ENCODE measurements at regions not wholly inside any gene's neighbourhood (a gene's known extent, or its start where the extent isn't known, plus 50 kb on each side); places are given as distances from the start of the nearest gene placed in this dataset.

GRCh38 chr3:107962946-107963345, 127.9 kb downstream of the CD47 start:
- Mint-ChIP-seq H3K27me3 (ENCODE audit: low read depth in 3 of 3) (peaks cover 0 to 4% (median 3%) of the 10 kb centered on the region in 3 donors), H3K36me3 (peaks cover 0 to 4% (median 0%) of the 10 kb centered on the region in 3 donors), H3K27ac (peak overlapping the region in 1 of 6 donors; percentile 22), H3K4me3 (no peak overlapping the region), H3K9me3 (no peaks in the 10 kb centered on the region), H3K4me1 (peaks cover 7 to 12% of the 10 kb centered on the region in 2 donors)
- DNase-seq: no peak

- H3K4me1 Mint-ChIP-seq: peaks cover 9 to 13% of the 10 kb centered on the region in 2 donors
- DNase-seq: no peak
- no peaks in the 10 kb centered on the region for H3K9me3 Mint-ChIP-seq
- peaks cover 0 to 5% (median 3%) of the 10 kb centered on the region in 3 donors for H3K27me3 Mint-ChIP-seq (ENCODE audit: low read depth in 3 of 3)
- peaks cover 0 to 4% (median 0%) of the 10 kb centered on the region in 3 donors for H3K36me3 Mint-ChIP-seq
- no peak overlapping the region for H3K4me3 Mint-ChIP-seq
- H3K27ac Mint-ChIP-seq: no peak overlapping the region
These were observed 128.8 kb downstream of the CD47 start for GRCh38 chr3:107962037-107962436.

- Mint-ChIP-seq H3K4me3 (no peak overlapping the region), H3K4me1 (peaks cover 13 to 22% of the 10 kb centered on the region in 2 donors), H3K27me3 (ENCODE audit: low read depth in 3 of 3) (peaks cover 0 to 5% (median 2%) of the 10 kb centered on the region in 3 donors), H3K27ac (no peak overlapping the region), H3K9me3 (no peaks in the 10 kb centered on the region), H3K36me3 (peaks cover 0 to 4% (median 0%) of the 10 kb centered on the region in 3 donors)
- no peak for DNase-seq
These were observed 131.2 kb downstream of the CD47 start for GRCh38 chr3:107959550-107960154.

GRCh38 chr3:107958146-107958545, 132.7 kb downstream of the CD47 start:
- Mint-ChIP-seq H3K27me3 (ENCODE audit: low read depth in 3 of 3) (peaks cover 0 to 1% (median 0%) of the 10 kb centered on the region in 3 donors), H3K36me3 (peaks cover 0 to 4% (median 0%) of the 10 kb centered on the region in 3 donors), H3K9me3 (no peaks in the 10 kb centered on the region), H3K4me1 (peaks cover 27 to 37% of the 10 kb centered on the region in 2 donors), H3K27ac (no peak overlapping the region), H3K4me3 (no peak overlapping the region)
- no peak for DNase-seq

GRCh38 chr3:107956991-107957900, 133.6 kb downstream of the CD47 start:
- Mint-ChIP-seq H3K4me1 (peaks cover 30 to 44% of the 10 kb centered on the region in 2 donors), H3K27ac (no peak overlapping the region), H3K4me3 (no peak overlapping the region), H3K9me3 (no peaks in the 10 kb centered on the region), H3K36me3 (peaks cover 0 to 4% (median 0%) of the 10 kb centered on the region in 3 donors), H3K27me3 (ENCODE audit: low read depth in 3 of 3) (peaks cover 0 to 1% (median 0%) of the 10 kb centered on the region in 3 donors)
- no peak for DNase-seq

GRCh38 chr3:107954845-107955244, 136.0 kb downstream of the CD47 start:
- H3K9me3 Mint-ChIP-seq: no peaks in the 10 kb centered on the region
- peak overlapping the region in 5 of 6 donors; percentile 11 to 92 (median 73) for H3K27ac Mint-ChIP-seq
- peaks cover 0 to 4% (median 2%) of the 10 kb centered on the region in 3 donors for H3K27me3 Mint-ChIP-seq (ENCODE audit: low read depth in 3 of 3)
- peak overlapping the region; percentile 3 to 58 (median 29) for H3K4me3 Mint-ChIP-seq
- peaks cover 0 to 3% (median 0%) of the 10 kb centered on the region in 3 donors for H3K36me3 Mint-ChIP-seq
- H3K4me1 Mint-ChIP-seq: peaks cover 30 to 44% of the 10 kb centered on the region in 2 donors
- DNase-seq: peak; percentile 36 to 49 (median 37)

GRCh38 chr3:107953722-107954121, 137.1 kb downstream of the CD47 start:
- no peaks in the 10 kb centered on the region for H3K36me3 Mint-ChIP-seq
- peaks cover 30 to 44% of the 10 kb centered on the region in 2 donors for H3K4me1 Mint-ChIP-seq
- DNase-seq: peak; percentile 33 to 38 (median 34)
- H3K27me3 Mint-ChIP-seq (ENCODE audit: low read depth in 3 of 3): peaks cover 0 to 4% (median 2%) of the 10 kb centered on the region in 3 donors
- H3K27ac Mint-ChIP-seq: peak overlapping the region in 2 of 6 donors; percentile 42 to 79
- H3K4me3 Mint-ChIP-seq: peak overlapping the region; percentile 42 to 78 (median 68)
- H3K9me3 Mint-ChIP-seq: no peaks in the 10 kb centered on the region

- DNase-seq: no peak
These were observed 139.7 kb downstream of the CD47 start for GRCh38 chr3:107951126-107951525.

GRCh38 chr3:107950417-107950816, 140.4 kb downstream of the CD47 start:
- DNase-seq: no peak
- H3K27ac Mint-ChIP-seq: no peak overlapping the region
- no peak overlapping the region for H3K4me3 Mint-ChIP-seq
- H3K27me3 Mint-ChIP-seq (ENCODE audit: low read depth in 3 of 3): peaks cover 0 to 3% (median 3%) of the 10 kb centered on the region in 3 donors
- H3K4me1 Mint-ChIP-seq: peaks cover 25 to 29% of the 10 kb centered on the region in 2 donors
- no peaks in the 10 kb centered on the region for H3K9me3 Mint-ChIP-seq
- no peaks in the 10 kb centered on the region for H3K36me3 Mint-ChIP-seq

More at GRCh38 chr3:107951126-107951525, 139.7 kb downstream of the CD47 start:
- no peak overlapping the region for H3K27ac Mint-ChIP-seq
- peaks cover 0 to 3% (median 3%) of the 10 kb centered on the region in 3 donors for H3K27me3 Mint-ChIP-seq (ENCODE audit: low read depth in 3 of 3)
- no peaks in the 10 kb centered on the region for H3K9me3 Mint-ChIP-seq
- no peak overlapping the region for H3K4me3 Mint-ChIP-seq
- H3K4me1 Mint-ChIP-seq: peaks cover 26 to 35% of the 10 kb centered on the region in 2 donors
- no peaks in the 10 kb centered on the region for H3K36me3 Mint-ChIP-seq

GRCh38 chr3:107949394-107949970, 141.3 kb downstream of the CD47 start:
- Mint-ChIP-seq H3K27me3 (ENCODE audit: low read depth in 3 of 3) (peaks cover 0 to 3% (median 3%) of the 10 kb centered on the region in 3 donors), H3K27ac (no peak overlapping the region), H3K4me1 (peaks cover 16 to 23% of the 10 kb centered on the region in 2 donors), H3K4me3 (no peak overlapping the region), H3K36me3 (no peaks in the 10 kb centered on the region), H3K9me3 (no peaks in the 10 kb centered on the region)
- DNase-seq: no peak

GRCh38 chr3:107947203-107947602, 143.6 kb downstream of the CD47 start:
- no peak for DNase-seq
- Mint-ChIP-seq H3K4me3 (no peak overlapping the region), H3K4me1 (peaks cover 4 to 20% of the 10 kb centered on the region in 2 donors), H3K27ac (no peak overlapping the region), H3K9me3 (no peaks in the 10 kb centered on the region), H3K27me3 (ENCODE audit: low read depth in 3 of 3) (peaks cover 0 to 5% (median 3%) of the 10 kb centered on the region in 3 donors), H3K36me3 (no peaks in the 10 kb centered on the region)

- no peak overlapping the region for H3K27ac Mint-ChIP-seq
- peaks cover 0 to 5% (median 3%) of the 10 kb centered on the region in 3 donors for H3K27me3 Mint-ChIP-seq (ENCODE audit: low read depth in 3 of 3)
- DNase-seq: no peak
- H3K4me1 Mint-ChIP-seq: peaks cover 9 to 25% of the 10 kb centered on the region in 2 donors
- no peaks in the 10 kb centered on the region for H3K36me3 Mint-ChIP-seq
- no peak overlapping the region for H3K4me3 Mint-ChIP-seq
- no peaks in the 10 kb centered on the region for H3K9me3 Mint-ChIP-seq
These were observed 144.1 kb downstream of the CD47 start for GRCh38 chr3:107946700-107947099.

GRCh38 chr3:107945417-107946094, 145.3 kb downstream of the CD47 start:
- no peak for DNase-seq
- Mint-ChIP-seq H3K27me3 (ENCODE audit: low read depth in 3 of 3) (peaks cover 0 to 5% (median 1%) of the 10 kb centered on the region in 3 donors), H3K36me3 (no peaks in the 10 kb centered on the region), H3K27ac (peak overlapping the region in 1 of 6 donors; percentile 25), H3K4me1 (peaks cover 10 to 29% of the 10 kb centered on the region in 2 donors), H3K9me3 (no peaks in the 10 kb centered on the region), H3K4me3 (no peak overlapping the region)

Data from immature natural killer cell (primary cell).